ENCODE measurements at regions not wholly inside any gene's neighbourhood (a gene's known extent, or its start where the extent isn't known, plus 50 kb on each side); places are given as distances from the start of the nearest gene placed in this dataset.
A peak's percentile ranks its signal among the peaks of the same experiment; 100 is the strongest.

DNA sequence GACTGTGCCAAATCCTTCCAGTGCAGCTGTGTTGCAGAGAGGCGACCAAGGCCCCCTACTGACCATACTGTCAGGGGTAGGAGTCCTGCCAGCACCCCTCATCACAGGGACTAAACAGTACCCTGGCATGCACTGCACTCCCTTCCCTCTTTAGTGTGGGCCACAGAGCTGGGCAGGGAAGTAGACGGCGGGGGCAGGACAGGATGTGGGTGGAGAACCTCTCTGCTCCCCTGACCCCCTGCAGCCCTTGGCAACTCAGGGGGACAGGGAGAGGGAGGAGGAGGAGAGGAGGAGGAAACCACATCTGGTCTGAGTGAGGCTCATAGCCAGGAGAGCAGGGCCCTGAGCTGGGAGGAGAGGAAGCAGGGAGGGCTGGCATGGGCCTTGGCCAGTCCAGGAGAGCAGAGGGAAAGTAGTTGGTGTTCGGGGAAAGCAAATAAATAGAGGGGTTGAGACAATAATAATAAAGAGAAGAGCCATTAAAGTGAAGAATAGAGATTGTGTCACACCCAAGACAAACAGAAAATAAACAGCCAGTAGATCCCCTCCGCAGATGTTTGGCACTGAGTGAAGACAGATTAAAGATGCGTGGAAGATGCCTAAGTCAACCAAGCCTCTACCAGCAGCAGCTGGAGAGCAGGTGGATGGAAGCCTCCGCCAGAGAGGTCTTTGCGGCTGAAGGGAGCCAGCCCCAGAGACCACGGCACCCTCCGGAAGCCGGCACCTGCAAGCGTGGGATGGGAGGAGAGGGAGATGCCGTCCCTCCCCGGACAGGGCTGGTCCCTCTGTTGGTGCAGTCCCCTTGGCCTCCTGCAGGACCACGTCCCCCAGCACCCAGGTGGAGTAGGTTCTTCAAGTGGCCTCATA lies 61.5 kb downstream of the RPUSD4 start:
- peaks cover 0 to 12% (median 0%) of the 10 kb centered on the region in 4 donors for H3K9me3 ChIP-seq
- 55 to 56% methylated on average over 12 to 15 of the region's 15 CpGs for WGBS, 2 donors
- no peak for DNase-seq (ENCODE audit: low spot score in 2 of 2)
- no peak overlapping the region for H3K4me3 ChIP-seq
- peaks cover 0 to 28% (median 13%) of the 10 kb centered on the region in 4 donors for H3K4me1 ChIP-seq
- no peaks in the 10 kb centered on the region for H3K36me3 ChIP-seq
- no peaks in the 10 kb centered on the region for H3K27me3 ChIP-seq
- no peak overlapping the region for H3K27ac ChIP-seq
- TF ChIP-seq, protein P1, sequence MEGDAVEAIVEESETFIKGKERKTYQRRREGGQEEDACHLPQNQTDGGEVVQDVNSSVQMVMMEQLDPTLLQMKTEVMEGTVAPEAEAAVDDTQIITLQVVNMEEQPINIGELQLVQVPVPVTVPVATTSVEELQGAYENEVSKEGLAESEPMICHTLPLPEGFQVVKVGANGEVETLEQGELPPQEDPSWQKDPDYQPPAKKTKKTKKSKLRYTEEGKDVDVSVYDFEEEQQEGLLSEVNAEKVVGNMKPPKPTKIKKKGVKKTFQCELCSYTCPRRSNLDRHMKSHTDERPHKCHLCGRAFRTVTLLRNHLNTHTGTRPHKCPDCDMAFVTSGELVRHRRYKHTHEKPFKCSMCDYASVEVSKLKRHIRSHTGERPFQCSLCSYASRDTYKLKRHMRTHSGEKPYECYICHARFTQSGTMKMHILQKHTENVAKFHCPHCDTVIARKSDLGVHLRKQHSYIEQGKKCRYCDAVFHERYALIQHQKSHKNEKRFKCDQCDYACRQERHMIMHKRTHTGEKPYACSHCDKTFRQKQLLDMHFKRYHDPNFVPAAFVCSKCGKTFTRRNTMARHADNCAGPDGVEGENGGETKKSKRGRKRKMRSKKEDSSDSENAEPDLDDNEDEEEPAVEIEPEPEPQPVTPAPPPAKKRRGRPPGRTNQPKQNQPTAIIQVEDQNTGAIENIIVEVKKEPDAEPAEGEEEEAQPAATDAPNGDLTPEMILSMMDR (IDR thresholded peaks at IDR 0.05), result no peak
- no peak for TF ChIP-seq EP300 (IDR thresholded peaks at IDR 0.05)
- no peak for TF ChIP-seq POLR2A (IDR thresholded peaks at IDR 0.05)

DNA sequence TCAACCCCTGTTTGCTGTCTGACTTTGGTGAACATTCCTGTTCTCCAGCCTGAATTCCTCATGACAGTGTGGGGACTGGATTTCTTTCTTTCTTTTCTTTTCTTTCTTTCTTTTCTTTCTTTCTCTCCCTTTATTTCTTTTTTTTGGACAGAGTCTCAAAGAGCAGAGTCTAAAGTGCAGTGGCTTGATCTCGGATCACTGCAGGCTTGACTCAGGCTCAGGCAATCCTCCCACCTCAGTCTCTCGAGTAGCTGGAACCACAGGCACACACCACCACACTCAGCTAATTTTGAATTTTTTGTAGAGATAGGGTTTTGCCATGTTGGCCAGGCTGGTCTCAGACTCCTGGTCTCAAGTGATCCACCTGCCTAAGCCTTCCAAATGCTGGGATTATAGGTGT lies 63.1 kb downstream of the RPUSD4 start:
- 61 to 68% methylated on average over 2 of the region's 2 CpGs for WGBS, 2 donors
- H3K4me3 ChIP-seq, result no peak overlapping the region
- peaks cover 0 to 28% (median 13%) of the 10 kb centered on the region in 4 donors for H3K4me1 ChIP-seq
- TF ChIP-seq, protein P1 (IDR thresholded peaks at IDR 0.05), result no peak
- TF ChIP-seq EP300 (IDR thresholded peaks at IDR 0.05) (no peak), POLR2A (IDR thresholded peaks at IDR 0.05) (no peak)
- H3K36me3 ChIP-seq, result no peaks in the 10 kb centered on the region
- no peak for DNase-seq (ENCODE audit: low spot score in 2 of 2)
- H3K9me3 ChIP-seq, result peaks cover 0 to 12% (median 0%) of the 10 kb centered on the region in 4 donors
- no peaks in the 10 kb centered on the region for H3K27me3 ChIP-seq
- peak overlapping the region in 1 of 4 donors; percentile 4 for H3K27ac ChIP-seq

DNA sequence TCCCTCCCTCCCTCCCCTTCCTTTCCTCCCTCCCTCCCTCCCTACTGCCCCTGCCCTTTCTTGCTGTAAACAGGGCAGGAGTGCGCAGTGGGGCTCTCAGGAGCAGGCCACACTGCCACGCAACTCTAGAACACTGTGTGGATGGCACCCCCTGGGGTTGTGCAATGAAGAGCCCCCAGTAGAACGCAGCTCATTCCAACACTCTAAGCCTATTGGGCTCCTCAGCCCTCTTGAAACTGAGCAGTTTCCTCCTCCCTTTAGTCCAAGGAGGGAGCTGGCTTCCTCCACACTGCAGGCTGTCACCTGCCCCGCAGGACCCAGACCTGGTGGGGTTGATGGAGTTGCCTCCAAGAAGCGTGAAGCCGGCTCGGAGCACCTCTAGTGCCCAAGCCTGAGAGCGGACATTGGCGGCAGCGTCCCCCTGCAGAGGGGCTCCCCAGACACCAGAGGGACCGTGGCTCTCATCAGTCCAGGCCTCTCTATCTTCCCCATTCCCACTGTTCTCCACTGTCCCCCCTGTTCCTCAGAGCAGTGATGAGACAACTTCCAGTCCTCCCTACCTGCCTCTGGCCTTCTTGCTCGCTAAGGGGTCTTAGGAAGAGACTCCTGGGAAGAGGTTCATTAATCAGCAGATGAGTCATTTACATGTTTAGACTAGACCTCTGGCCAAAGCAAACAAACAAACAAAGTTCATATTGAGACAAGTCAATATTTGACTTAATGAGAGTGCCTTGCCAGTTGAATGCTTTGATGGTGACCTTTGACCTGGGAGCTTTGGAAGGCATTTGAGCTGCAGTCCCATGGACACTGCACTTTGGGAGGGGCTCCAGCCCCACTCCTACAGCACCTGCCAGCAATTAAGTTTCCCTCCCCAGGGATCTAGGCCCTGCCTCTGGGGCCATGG lies 64.0 kb downstream of the RPUSD4 start:
- Histone ChIP-seq H3K9me3 (peaks cover 0 to 12% (median 0%) of the 10 kb centered on the region in 4 donors), H3K4me1 (peaks cover 0 to 28% (median 13%) of the 10 kb centered on the region in 4 donors), H3K27ac (peak overlapping the region in 3 of 4 donors; percentile 26 to 84 (median 72)), H3K27me3 (no peaks in the 10 kb centered on the region), H3K36me3 (no peaks in the 10 kb centered on the region), H3K4me3 (no peak overlapping the region)
- no peak for DNase-seq (ENCODE audit: low spot score in 2 of 2)
- 75 to 77% methylated on average over 10 to 12 of the region's 12 CpGs for WGBS, 2 donors
- TF ChIP-seq EP300 (IDR thresholded peaks at IDR 0.05), result no peak
- TF ChIP-seq POLR2A (IDR thresholded peaks at IDR 0.05), result no peak
- TF ChIP-seq, protein P1 (IDR thresholded peaks at IDR 0.05), result no peak

DNA sequence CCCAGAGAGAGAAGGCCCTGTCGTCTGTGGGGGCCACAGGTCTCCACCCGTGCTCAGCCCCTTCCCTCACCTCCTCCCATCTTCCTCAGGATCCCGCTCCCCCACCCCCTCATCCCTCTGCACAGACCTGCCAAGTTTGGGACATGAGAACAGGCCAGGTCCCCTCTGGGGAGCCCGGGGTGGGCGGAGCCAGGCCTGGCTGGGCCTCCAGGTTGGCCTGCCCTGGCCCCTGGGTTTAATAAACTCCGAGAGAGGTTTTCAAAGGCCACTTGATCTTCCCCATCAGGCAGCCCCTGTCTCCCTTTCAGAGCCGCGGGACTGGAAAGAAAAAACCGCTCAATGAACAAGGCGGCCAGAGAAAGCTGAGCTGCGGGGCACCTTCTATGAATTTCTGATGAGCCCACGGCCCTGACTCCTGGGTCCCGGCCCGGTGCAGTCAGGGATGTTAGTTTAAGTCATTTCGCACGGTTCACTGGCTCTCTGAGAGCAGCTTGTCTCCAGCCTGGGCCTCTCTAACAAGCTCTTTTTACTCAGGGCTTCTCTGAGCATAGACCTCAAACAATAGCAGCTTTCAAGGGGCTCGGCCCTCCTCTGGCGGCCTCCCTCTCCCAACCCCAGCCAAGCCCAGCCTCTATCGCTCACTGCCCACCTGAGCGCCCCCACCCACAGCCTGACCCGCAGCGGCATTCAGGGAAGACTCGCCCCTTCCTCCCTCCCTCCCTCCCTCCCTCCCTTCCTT lies 64.8 kb downstream of the RPUSD4 start:
- no peaks in the 10 kb centered on the region for H3K36me3 ChIP-seq
- H3K27ac ChIP-seq, result peak overlapping the region; percentile 4 to 84 (median 49)
- H3K27me3 ChIP-seq, result no peaks in the 10 kb centered on the region
- TF ChIP-seq, protein P1 (IDR thresholded peaks at IDR 0.05), result no peak
- no peak for TF ChIP-seq EP300 (IDR thresholded peaks at IDR 0.05)
- TF ChIP-seq POLR2A (IDR thresholded peaks at IDR 0.05), result no peak
- H3K9me3 ChIP-seq, result peaks cover 0 to 6% (median 0%) of the 10 kb centered on the region in 4 donors
- DNase-seq (ENCODE audit: low spot score in 2 of 2), result no peak
- WGBS, 2 donors, result 27 to 29% methylated on average over 21 of the region's 23 CpGs
- no peak overlapping the region for H3K4me3 ChIP-seq
- H3K4me1 ChIP-seq, result peaks cover 0 to 29% (median 13%) of the 10 kb centered on the region in 4 donors
